HepG2 (cell line): ENCODE measurements at regions not wholly inside any gene's neighbourhood (a gene's known extent, or its start where the extent isn't known, plus 50 kb on each side); places are given as distances from the start of the nearest gene placed in this dataset.

Source experiments
- ATAC-seq: fragments of 200-7000 bp; cut with Tn5 transposase; 3 replicates; pipeline ENCODE4 v1.9.1; 2020; ENCODE audit warnings: mild to moderate bottlenecking, moderate library complexity
- BruUV-seq: library from RNA; stranded (reverse); fragments of 400-500 nt; replicated peaks from 2 replicates; lab custom pipeline; 2021; lab: Mats Ljungman, UMichigan
- CTCF ChIA-PET: fragments of 300-600 bp; formaldehyde crosslinking; extraction: SDS; loops from one replicate; lab custom pipeline; 2021; ENCODE audit warnings: low total read pairs, inconsistent platforms, low intra/inter-chr PET ratio; lab: Yijun Ruan, JAX
- POLR2A ChIA-PET: fragments of 350-600 bp; sonication (Branson Sonifier 250); formaldehyde crosslinking; loops from one replicate; lab custom pipeline; 2020; ENCODE audit warnings: antibody characterized with exemption, inconsistent platforms; lab: Yijun Ruan, JAX
- DNase-seq: peaks from one replicate; pipeline ENCODE4 v3.0.0-alpha.2; 2015; ENCODE audit warnings: low spot score
- FAIRE-seq: peaks from 3 replicates; lab custom pipeline; 2011; peaks lifted over from hg19 to GRCh38; lab: Jason Lieb, UNC
- H2AFZ ChIP-seq: one replicate; pipeline ENCODE4 v1.6.1; 2011; ENCODE audit warnings: low read length, inconsistent platforms
- H3K27ac ChIP-seq: fragments of 300-600 bp; 3 replicates; pipeline ENCODE4 v1.8.0; 2011; ENCODE audit warnings: mixed run types, mild to moderate bottlenecking, mixed read lengths, low read length, inconsistent platforms; ENCODE audit not compliant: insufficient read depth; ENCODE audit errors: extremely low read length
- H3K27me3 ChIP-seq, 2 experiments: fragments of 200-600 bp in 1 of 2; 2 replicates in 1 of 2; 3 replicates in 1 of 2; pipeline versions ENCODE4 v1.6.0 to v1.8.0; 2011; ENCODE audit warnings: low read length in 2 of 2, mild to moderate bottlenecking in 2 of 2, moderate library complexity in 2 of 2, inconsistent platforms in 1 of 2; ENCODE audit not compliant: insufficient read depth in 2 of 2, control insufficient read depth in 1 of 2
- H3K36me3 ChIP-seq, 2 experiments: fragments of 200-600 bp in 1 of 2; replicated peaks in 1 of 2; 2 replicates in 1 of 2; 3 replicates in 1 of 2; pipeline versions ENCODE4 v1.5.1 to v1.8.0; 2011; ENCODE audit warnings: low read length in 2 of 2, inconsistent platforms in 1 of 2; ENCODE audit not compliant: insufficient read depth in 2 of 2, control insufficient read depth in 1 of 2
- H3K4me1 ChIP-seq: 2 replicates; pipeline ENCODE4 v1.5.1; 2012; ENCODE audit warnings: low read length, inconsistent platforms; ENCODE audit not compliant: insufficient read depth
- H3K4me2 ChIP-seq: 2 replicates; pipeline ENCODE4 v1.6.0; 2011; ENCODE audit warnings: low read depth, low read length, inconsistent platforms
- H3K4me3 ChIP-seq, 3 experiments: fragments of 200-600 bp in 1 of 3; sonication (generic), shearing (Covaris generic) in 1 of 3; replicated peaks in 1 of 3; 2 replicates each; pipeline ENCODE4 v1.5.1; 2011 to 2016; ENCODE audit warnings: low read length in 3 of 3, inconsistent platforms in 2 of 3, low read depth in 2 of 3, mild to moderate bottlenecking in 2 of 3, control low read depth in 1 of 3, mixed read lengths in 1 of 3; ENCODE audit not compliant: insufficient read depth in 1 of 3
- H3K79me2 ChIP-seq: one replicate; pipeline ENCODE4 v1.6.1; 2011; ENCODE audit warnings: low read length, inconsistent platforms; ENCODE audit not compliant: insufficient read depth
- H3K9ac ChIP-seq: 2 replicates; pipeline ENCODE4 v1.6.0; 2011; ENCODE audit warnings: mild to moderate bottlenecking, low read depth, low read length, inconsistent platforms; ENCODE audit not compliant: insufficient read depth
- H3K9me3 ChIP-seq: 2 replicates; pipeline ENCODE4 v1.5.1; 2012; ENCODE audit warnings: mild to moderate bottlenecking, low read length
- H4K20me1 ChIP-seq: 2 replicates; pipeline ENCODE4 v1.6.0; 2011; ENCODE audit warnings: inconsistent platforms, mild to moderate bottlenecking, low read length, moderate library complexity; ENCODE audit not compliant: insufficient read depth
- ELF1 ChIP-seq: sonication (generic); formaldehyde crosslinking; IDR thresholded peaks from 2 replicates; pipeline ENCODE4 v1.4.0; 2020; ENCODE audit warnings: missing genetic modification reagents
- FOXM1 ChIP-seq: sonication (generic); formaldehyde crosslinking; IDR thresholded peaks from 2 replicates; pipeline ENCODE4 v1.5.0; 2020; ENCODE audit warnings: missing genetic modification reagents
- MTF1 ChIP-seq: sonication (generic); formaldehyde crosslinking; IDR thresholded peaks from 2 replicates; pipeline ENCODE4 v1.5.0; 2020; ENCODE audit warnings: missing genetic modification reagents
- NCOA1 ChIP-seq: sonication (generic); formaldehyde crosslinking; IDR thresholded peaks from 2 replicates; pipeline ENCODE4 v1.9.0; 2021; ENCODE audit warnings: missing genetic modification reagents
- POLR2AphosphoS5 ChIP-seq: IDR thresholded peaks from 2 replicates; pipeline ENCODE4 v1.6.1; 2012; ENCODE audit warnings: low read depth, low read length
- ZNF501 ChIP-seq: sonication (generic); formaldehyde crosslinking; IDR thresholded peaks from 2 replicates; pipeline ENCODE4 v1.5.1; 2020; ENCODE audit warnings: mild to moderate bottlenecking, moderate library complexity, missing genetic modification reagents
- ZNF572 ChIP-seq: sonication (generic); formaldehyde crosslinking; IDR thresholded peaks from 2 replicates; pipeline ENCODE4 v1.5.1; 2020; ENCODE audit warnings: mild to moderate bottlenecking, missing genetic modification reagents
- ZNF644 ChIP-seq: IDR thresholded peaks from 2 replicates; pipeline ENCODE4 v1.6.1; 2016; ENCODE audit warnings: low read depth
- ZNF850 ChIP-seq: sonication (generic); formaldehyde crosslinking; conservative IDR thresholded peaks from 2 replicates; pipeline ENCODE4 v1.9.0; 2021; ENCODE audit warnings: mild to moderate bottlenecking, missing genetic modification reagents
- WGBS: methylation state at CpG from one replicate; pipeline ENCODE4 v1.1.6; 2017; ENCODE audit warnings: low lambda C conversion rate; 5-methylcytosine and 5-hydroxymethylcytosine counted together
- in situ Hi-C: cut with HindIII; loops from 2 replicates; pipeline ENCODE4 v1.10.0; 2017; ENCODE audit warnings: low pct_unique_long_range_greater_than_20kb; ENCODE audit not compliant: extremely low pct_ligation_motif_present
- intact Hi-C: fragments of 100-400 bp; cut with micrococcal nuclease; formaldehyde crosslinking; loops from one replicate; pipeline ENCODE4 v1.10.0; 2022; ENCODE audit not compliant: unreplicated experiment
- TF ChIP-seq, protein P1 (sequence below): sonication (generic); formaldehyde crosslinking; IDR thresholded peaks from 2 replicates; pipeline ENCODE4 v1.5.1; 2020; ENCODE audit warnings: mild to moderate bottlenecking, moderate library complexity, missing genetic modification reagents
- TF ChIP-seq, protein P2 (sequence below): sonication (generic); formaldehyde crosslinking; IDR thresholded peaks from 2 replicates; pipeline ENCODE4 v1.4.0; 2020; ENCODE audit warnings: missing genetic modification reagents, mild to moderate bottlenecking, borderline replicate concordance
- TF ChIP-seq, protein P3 (sequence below): sonication (generic); formaldehyde crosslinking; IDR thresholded peaks from 2 replicates; pipeline ENCODE4 v1.5.1; 2020; ENCODE audit warnings: missing genetic modification reagents, mild to moderate bottlenecking, borderline replicate concordance
- TF ChIP-seq, protein P4 (sequence below): sonication (generic); formaldehyde crosslinking; IDR thresholded peaks from 2 replicates; pipeline ENCODE4 v1.4.0; 2020; ENCODE audit warnings: missing genetic modification reagents, mild to moderate bottlenecking, borderline replicate concordance

- H3K9me3 ChIP-seq = no peaks in the 10 kb centered on the region
- no peak overlapping the region for H2AFZ ChIP-seq
- H3K4me1 ChIP-seq = no peaks in the 10 kb centered on the region
- H3K27ac ChIP-seq = no peak overlapping the region
- no peaks in the 10 kb centered on the region for H4K20me1 ChIP-seq
- H3K4me3 ChIP-seq = no peak overlapping the region
- no peak overlapping the region for H3K4me2 ChIP-seq
- no peak for DNase-seq
- CTCF ChIA-PET = no interaction called here
- no peaks in the 10 kb centered on the region for H3K79me2 ChIP-seq
- H3K9ac ChIP-seq = no peak overlapping the region
- intact Hi-C loops = no loop called here
- POLR2A ChIA-PET = no interaction called here
- H3K27me3 ChIP-seq = peaks cover 6 to 53% of the 10 kb centered on the region in 2 experiments; a peak in 4 of 5 replicates
- in situ Hi-C loops = no loop called here
- no peak for FAIRE-seq
- no peak for ATAC-seq
- no peaks in the 10 kb centered on the region for H3K36me3 ChIP-seq
- 20% methylated on average over 7 of the region's 7 CpGs for WGBS
- BruUV-seq = no TSS peak
- TF ChIP-seq, protein P1, sequence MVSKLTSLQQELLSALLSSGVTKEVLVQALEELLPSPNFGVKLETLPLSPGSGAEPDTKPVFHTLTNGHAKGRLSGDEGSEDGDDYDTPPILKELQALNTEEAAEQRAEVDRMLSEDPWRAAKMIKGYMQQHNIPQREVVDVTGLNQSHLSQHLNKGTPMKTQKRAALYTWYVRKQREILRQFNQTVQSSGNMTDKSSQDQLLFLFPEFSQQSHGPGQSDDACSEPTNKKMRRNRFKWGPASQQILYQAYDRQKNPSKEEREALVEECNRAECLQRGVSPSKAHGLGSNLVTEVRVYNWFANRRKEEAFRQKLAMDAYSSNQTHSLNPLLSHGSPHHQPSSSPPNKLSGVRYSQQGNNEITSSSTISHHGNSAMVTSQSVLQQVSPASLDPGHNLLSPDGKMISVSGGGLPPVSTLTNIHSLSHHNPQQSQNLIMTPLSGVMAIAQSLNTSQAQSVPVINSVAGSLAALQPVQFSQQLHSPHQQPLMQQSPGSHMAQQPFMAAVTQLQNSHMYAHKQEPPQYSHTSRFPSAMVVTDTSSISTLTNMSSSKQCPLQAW (CRISPR knock-in tag) = no peak
- TF ChIP-seq, protein P2, sequence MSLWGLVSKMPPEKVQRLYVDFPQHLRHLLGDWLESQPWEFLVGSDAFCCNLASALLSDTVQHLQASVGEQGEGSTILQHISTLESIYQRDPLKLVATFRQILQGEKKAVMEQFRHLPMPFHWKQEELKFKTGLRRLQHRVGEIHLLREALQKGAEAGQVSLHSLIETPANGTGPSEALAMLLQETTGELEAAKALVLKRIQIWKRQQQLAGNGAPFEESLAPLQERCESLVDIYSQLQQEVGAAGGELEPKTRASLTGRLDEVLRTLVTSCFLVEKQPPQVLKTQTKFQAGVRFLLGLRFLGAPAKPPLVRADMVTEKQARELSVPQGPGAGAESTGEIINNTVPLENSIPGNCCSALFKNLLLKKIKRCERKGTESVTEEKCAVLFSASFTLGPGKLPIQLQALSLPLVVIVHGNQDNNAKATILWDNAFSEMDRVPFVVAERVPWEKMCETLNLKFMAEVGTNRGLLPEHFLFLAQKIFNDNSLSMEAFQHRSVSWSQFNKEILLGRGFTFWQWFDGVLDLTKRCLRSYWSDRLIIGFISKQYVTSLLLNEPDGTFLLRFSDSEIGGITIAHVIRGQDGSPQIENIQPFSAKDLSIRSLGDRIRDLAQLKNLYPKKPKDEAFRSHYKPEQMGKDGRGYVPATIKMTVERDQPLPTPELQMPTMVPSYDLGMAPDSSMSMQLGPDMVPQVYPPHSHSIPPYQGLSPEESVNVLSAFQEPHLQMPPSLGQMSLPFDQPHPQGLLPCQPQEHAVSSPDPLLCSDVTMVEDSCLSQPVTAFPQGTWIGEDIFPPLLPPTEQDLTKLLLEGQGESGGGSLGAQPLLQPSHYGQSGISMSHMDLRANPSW = no peak
- TF ChIP-seq FOXM1 (no peak), ZNF850 (CRISPR knock-in tag) (no peak), NCOA1 (CRISPR knock-in tag) (no peak), ZNF572 (no peak), ELF1 (CRISPR knock-in tag) (no peak), MTF1 (CRISPR knock-in tag) (no peak), POLR2AphosphoS5 (no peak), ZNF501 (CRISPR knock-in tag) (no peak), ZNF644 (CRISPR knock-in tag) (no peak)
- TF ChIP-seq, protein P3, sequence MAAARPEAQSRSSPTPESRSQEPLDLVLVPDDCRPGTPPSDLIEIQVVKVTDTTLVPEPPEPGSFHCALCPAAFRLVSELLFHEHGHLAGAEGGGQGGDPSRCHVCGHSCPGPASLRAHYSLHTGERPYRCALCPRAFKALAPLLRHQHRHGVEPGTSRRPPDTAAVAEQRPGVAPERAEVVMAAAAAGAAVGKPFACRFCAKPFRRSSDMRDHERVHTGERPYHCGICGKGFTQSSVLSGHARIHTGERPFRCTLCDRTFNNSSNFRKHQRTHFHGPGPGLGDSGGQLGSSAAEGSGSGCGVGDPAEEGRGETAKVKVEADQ (CRISPR knock-in tag) = no peak
- TF ChIP-seq, protein P4, sequence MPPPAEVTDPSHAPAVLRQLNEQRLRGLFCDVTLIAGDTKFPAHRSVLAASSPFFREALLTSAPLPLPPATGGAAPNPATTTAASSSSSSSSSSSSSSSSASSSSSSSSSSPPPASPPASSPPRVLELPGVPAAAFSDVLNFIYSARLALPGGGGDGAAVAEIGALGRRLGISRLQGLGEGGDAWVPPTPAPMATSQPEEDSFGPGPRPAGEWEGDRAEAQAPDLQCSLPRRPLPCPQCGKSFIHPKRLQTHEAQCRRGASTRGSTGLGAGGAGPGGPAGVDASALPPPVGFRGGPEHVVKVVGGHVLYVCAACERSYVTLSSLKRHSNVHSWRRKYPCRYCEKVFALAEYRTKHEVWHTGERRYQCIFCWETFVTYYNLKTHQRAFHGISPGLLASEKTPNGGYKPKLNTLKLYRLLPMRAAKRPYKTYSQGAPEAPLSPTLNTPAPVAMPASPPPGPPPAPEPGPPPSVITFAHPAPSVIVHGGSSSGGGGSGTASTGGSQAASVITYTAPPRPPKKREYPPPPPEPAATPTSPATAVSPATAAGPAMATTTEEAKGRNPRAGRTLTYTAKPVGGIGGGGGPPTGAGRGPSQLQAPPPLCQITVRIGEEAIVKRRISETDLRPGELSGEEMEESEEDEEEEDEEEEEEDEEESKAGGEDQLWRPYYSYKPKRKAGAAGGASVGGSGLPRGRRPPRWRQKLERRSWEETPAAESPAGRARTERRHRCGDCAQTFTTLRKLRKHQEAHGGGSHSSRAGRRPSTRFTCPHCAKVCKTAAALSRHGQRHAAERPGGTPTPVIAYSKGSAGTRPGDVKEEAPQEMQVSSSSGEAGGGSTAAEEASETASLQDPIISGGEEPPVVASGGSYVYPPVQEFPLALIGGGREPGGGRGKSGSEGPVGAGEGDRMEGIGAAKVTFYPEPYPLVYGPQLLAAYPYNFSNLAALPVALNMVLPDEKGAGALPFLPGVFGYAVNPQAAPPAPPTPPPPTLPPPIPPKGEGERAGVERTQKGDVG (CRISPR knock-in tag) = no peak
Observed at GRCh38 chr1:11354893-11355553, 82.0 kb downstream of the UBIAD1 start.
